Left ventricle myocardium superior (tissue), 1 donor: ENCODE measurements at regions not wholly inside any gene's neighbourhood (a gene's known extent, or its start where the extent isn't known, plus 50 kb on each side); places are given as distances from the start of the nearest gene placed in this dataset.
"Not testable (repeated sequence)": the region's sequence is repeated elsewhere in the genome, so short reads cannot be mapped to it uniquely, and the experiment has no call there.

Experiments used
- ATAC-seq: fragments of 200-7000 bp; cut with Tn5 transposase; one replicate; pipeline ENCODE4 v1.9.1; 2020; ENCODE audit warnings: mild to moderate bottlenecking, moderate library complexity
- DNase-seq: peaks from one replicate; pipeline ENCODE4 v3.0.0-alpha.2; 2020
- intact Hi-C: fragments of 100-400 bp; cut with micrococcal nuclease; formaldehyde crosslinking; loops from one replicate; pipeline ENCODE4 v1.11.0; 2022
- donor health status: DM: no; HTN: yes; CAD: no; lungs with severe emphysema.

DNA sequence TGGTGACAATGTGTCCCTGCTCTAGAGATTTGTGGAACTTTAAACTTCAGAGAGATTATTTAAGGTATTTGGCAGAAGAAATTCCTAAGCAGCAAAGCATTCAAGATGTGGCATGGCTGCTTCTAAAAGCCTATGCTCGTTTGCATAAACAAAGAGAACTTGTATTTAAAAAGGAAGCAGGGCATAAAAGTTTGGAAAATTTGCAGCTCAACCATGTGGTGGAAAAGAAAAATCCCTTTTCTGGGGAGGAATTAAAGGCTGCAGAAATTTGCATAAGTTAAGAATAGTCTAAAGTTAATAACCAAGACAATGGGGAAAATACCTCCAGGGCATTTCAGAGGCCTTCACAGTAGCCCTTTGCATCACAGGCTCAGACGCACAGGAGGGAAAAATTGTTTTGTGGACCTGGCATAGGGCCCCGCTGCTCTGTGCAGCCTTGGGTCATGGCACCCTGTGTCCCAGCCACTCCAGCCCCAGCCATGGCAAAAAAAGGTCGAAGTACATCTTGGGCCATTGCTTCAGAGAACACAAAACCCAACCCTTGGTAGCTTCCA, 1109.1 kb downstream of the OTOL1 start:
- intact Hi-C loops, result no loop called here
- no peak for ATAC-seq
- no peak for DNase-seq

DNA sequence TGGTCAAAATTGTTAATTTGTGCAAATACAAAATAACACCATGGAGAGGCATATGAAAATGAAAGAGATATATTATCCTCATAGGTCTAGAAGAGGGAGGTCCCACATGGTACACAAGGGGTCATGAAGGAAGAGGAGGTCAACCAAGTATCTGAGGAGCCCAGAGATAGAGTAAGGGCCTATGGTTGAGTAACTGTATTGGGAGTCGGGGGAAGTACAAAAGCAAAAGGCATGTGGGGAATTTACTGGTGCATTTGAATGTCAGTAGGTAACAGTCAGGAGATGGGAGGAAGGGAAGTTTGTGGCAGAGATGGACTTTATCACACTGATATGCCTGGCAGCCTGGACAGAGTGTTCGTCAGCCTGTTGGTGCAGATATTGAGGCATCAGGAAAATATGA, 1113.7 kb downstream of the OTOL1 start:
- ATAC-seq (no peak), DNase-seq (no peak)
- intact Hi-C loops, result no loop called here

DNA sequence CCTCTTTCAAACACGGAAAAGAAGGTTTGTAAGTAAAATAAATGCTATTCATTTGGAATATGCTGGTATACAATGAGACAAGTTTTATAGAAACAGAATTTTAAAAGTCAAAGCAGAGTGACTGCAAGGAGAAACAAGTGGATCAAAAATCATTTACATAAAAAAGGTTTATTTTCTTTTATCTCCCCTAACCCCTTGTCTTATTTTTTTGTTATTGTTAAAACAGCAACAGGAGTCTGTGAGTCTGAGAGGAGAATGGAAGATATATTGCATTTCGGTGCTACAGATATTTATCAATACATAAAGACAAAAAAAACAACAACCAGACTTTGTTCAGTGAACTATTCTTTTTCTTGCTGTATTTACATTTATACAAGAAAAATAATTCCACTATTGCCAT, 1116.4 kb downstream of the OTOL1 start:
- DNase-seq (no peak), ATAC-seq (no peak)
- intact Hi-C loops, result no loop called here

DNA sequence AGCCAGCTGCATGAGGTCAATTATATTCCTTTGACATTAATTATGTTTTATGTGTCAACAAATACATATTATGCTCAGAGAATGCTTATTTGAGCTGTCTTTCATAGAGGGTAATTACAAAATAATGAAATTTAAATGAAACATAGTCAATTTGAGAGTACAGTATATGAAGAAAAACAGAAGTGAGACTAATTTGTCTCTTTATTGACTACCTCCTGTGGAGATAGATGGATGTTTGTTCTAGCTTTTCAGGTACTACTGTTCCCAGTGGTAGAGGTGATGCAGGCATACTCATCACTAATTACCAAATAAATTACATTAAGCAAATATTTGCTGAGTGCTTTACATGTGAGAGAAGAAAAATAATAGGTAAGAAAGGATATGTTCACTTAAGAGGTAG, 1129.6 kb downstream of the OTOL1 start:
- no peak for DNase-seq
- intact Hi-C loops, result no loop called here
- no peak for ATAC-seq

DNA sequence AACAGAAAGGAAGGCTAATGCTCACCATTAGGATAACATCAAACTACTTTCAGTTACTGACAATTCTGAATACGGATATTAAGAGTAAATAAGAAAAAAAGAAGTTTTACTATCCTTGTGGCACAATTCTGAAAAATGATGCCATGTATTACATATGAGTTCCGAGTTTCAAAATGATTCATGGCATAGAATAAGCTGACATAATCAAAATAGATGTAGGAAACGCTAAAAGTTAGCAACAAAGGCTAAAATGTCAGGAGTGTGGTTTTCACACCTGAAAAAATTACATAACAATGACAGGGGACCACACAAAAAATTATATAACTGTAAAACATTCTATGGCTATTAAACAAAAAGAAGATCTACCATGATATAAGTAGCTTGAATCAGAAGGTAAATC, 1131.9 kb downstream of the OTOL1 start:
- ATAC-seq (no peak), DNase-seq (no peak)
- intact Hi-C loops, result no loop called here

DNA sequence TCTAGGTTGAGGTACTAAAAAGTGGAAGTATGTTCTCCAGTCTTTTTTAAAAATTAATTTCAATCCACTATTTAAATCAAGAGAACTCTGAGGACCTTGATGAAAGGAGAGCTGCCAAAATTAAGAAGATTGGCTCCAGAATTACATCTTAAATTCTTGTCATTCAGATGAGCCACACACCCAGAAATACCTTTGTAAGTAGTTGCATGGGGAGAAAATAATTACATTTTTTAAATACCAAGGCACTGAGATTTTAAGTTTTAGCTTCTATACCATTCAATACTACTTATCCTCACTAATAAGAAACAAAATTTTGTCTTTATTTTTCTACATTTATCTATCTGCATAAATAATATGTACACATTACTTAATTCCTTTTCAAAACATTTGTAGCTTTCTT, 1132.8 kb downstream of the OTOL1 start:
- intact Hi-C loops, result no loop called here
- no peak for ATAC-seq
- no peak for DNase-seq

DNA sequence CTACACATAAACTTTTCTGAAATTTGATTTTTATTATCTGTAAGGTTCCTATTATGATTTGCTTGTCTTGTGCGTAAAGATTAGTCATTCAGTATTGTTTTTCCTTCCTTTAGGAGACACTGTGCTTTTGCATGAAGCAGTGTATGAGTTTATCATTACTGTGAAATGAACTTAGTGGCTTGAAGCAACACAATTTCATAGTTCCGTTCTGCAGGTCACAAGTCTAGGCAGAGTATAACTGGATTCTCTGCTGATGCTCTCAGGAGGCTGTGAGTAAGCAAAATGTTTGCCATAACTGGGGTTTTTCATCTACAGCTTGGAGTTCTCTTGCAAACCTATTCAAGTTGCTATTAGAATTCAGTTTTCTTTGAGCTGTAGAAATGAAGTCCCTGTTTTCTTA, 1136.1 kb downstream of the OTOL1 start:
- ATAC-seq (no peak), DNase-seq (no peak)
- intact Hi-C loops, result no loop called here

DNA sequence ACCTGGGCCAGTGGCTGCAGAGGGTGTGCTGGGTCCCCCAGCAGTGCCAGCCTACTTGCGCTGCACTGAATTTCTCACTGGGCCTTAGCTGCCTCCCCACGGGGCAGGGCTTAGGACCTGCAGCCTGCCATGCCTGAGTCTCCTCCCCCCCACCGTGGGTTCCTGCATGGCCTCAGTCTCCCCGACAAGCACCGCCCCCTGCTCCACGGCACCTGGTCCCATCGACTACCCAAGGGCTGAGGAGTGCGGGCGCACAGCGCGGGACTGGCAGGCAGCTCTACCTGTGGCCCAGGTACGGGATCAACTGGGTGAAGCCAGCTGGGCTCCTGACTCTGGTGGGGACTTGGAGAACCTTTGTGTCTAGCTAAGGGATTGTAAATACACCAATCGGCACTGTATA, 1143.6 kb downstream of the OTOL1 start:
- intact Hi-C loops, ATAC-seq, DNase-seq: not testable (repeated sequence)

DNA sequence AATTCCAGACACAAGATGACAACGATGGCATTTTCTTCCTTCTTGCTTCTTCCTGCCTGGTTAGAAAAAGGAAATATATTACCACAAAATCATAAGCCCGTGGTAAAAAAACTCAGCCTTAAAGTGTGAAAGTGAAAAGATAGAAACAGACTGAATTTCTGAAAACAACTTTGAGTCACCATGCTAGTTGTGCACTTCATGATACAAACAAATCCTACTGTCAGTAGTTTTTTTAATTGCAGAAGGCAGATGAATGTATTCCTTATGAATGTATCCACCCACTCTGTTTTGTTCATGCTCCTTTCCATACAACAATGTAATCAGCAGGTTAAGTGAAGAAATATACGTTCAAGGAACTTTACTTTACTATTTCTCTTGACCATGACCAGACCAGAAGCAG, 1144.7 kb downstream of the OTOL1 start:
- ATAC-seq, result no peak
- no peak for DNase-seq
- intact Hi-C loops, result no loop called here

DNA sequence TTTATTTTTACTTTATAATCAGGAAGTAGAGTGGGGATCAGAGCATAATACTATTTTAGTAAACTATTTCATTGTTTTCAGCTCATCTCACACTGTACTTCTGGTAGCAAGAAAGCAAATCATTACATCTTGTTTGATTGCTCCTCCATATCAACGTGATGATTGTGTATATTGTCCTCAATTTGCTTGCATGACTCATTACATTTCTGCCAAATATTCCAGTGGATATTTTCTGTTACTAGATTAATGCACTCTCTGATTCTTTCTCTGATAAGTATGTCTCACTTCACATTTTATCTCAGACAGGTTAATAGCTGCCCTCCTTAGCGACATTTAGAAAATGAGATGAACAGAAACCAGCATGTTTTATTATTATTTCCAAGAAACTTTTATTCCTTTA, 1145.3 kb downstream of the OTOL1 start:
- DNase-seq (no peak), ATAC-seq (no peak)
- intact Hi-C loops, result no loop called here

DNA sequence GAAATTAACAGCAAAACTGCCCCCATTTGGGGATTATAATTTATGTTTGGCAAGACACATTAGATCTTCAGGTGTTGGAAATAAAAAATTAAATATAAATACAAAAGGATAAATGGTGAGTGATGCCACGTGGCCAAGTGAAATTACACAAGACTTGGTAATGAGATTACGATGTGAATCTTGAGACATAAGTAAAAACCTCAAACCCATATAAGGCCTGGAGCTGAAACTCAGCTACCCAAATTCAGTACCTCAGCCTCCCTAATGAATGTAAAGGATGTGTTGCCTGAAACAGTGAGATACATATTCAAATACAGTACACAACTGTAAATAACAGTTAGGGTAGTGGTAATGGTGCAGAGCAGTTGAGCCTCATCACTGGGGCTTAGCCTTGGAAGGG, 1146.6 kb downstream of the OTOL1 start:
- intact Hi-C loops, result no loop called here
- no peak for ATAC-seq
- no peak for DNase-seq

DNA sequence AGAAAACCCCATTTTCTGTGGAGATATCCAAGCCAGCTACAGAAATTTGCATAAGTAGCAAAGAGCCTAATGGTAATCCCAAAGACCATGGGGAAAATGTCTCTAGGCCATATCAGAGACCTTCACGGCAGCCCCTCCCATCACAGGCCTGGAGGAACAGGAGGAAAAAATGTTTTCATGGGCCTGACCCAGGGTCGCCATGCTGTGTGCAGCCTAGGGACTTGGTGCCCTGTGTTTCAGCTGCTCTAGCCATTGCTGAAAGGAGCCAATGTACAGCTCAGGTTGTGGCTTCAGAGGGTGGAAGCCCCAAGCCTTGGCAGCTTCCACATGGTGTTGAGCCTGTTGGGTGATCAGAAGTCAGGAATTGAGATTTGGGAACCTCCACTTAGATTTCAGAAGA, 1150.7 kb downstream of the OTOL1 start:
- no peak for DNase-seq
- intact Hi-C loops, result no loop called here
- no peak for ATAC-seq

DNA sequence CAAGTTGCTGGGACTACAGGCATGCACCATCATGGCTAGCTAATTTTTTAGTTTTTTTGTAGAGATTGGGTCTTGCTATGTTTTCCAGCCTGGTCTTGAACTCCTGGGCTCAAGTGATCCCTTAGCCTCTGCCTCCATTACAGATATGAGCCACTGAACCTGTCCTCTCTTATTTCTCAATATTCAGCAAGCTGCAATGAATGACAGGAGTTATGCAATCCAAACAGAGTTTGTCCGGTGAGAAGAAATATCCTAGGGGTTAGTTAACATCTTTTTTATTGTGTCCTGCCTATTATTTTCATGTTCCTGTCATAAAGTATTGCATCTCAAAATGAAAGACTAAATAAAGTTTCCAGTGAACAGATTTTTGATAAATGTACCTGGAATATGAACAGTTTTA, 1161.4 kb downstream of the OTOL1 start:
- intact Hi-C loops, result no loop called here
- DNase-seq (no peak), ATAC-seq (no peak)

DNA sequence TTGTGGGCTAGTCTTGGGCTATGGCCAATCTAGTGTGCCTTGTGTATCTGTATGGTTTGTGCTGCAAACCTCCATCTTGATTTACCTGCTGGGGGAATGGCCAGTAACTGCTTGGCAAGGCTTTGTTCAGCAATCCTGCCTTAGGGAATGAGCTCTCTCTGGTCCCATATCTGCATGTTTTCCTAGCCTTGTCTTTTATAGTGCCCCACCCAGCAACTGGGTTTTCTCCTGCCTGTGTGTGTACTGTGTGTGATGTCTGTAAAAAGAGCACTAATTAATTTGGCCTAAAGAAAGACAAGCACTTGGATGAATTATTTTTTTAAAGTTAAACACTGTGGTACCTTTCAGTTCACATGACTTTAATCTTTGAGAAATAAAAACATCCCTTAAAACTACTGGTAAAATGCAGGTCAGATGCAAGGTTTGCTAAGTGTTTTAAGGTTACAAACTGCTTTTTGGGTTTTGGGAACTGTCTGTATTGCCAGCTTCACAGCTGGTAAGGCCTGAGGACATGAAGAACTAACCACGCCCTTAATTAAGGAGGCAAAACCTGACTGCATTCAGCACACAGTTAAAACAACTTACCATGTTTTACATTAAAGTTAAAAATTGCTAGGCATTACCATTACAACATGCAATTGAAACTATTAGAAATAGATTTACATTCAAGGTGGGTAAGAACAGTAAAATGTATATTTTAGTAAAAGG, 1169.2 kb downstream of the OTOL1 start:
- DNase-seq, result no peak
- intact Hi-C loops, result no loop called here
- ATAC-seq, result no peak

DNA sequence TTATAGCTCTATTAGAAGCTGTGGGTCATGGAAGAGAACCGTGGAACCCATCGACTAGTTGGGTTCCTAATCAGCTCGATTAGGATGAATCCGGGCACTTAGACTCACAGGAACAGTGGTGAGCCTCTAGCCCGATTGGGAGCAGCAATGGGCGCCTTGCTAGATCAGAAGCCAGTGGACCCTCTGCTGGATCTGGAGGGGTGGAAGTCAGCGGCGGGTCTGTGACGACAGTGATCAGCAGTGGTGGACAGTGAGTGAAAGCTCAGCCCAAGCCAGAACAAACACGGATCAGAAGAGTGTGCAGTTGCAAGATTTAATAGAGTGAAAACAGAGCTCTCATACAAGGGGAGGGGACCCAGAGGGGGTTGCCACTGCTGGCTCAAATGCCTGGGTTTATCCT, 1170.2 kb downstream of the OTOL1 start:
- DNase-seq, result no peak
- intact Hi-C loops, result no loop called here
- ATAC-seq, result no peak

DNA sequence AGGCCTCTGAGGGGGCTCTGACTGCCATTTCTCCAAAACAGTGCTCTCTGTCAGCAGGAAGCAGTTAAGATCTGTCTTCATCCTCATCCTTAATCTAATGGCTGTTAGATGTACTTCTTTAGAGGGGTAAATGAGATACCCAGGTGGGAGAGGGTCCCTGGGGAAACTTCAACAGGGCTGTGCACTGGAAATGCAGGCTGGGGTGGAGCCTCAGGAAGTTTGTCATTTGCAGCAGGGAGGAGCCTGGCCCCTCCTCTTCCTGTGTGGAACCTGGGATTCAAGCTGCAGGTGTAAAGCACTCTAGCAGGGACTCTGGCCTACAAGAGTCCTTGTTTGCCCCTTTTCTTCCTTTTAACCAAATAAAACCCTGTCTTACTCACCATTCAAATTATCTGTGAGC, 1173.6 kb downstream of the OTOL1 start:
- ATAC-seq (no peak), DNase-seq (no peak)
- intact Hi-C loops, result no loop called here

DNA sequence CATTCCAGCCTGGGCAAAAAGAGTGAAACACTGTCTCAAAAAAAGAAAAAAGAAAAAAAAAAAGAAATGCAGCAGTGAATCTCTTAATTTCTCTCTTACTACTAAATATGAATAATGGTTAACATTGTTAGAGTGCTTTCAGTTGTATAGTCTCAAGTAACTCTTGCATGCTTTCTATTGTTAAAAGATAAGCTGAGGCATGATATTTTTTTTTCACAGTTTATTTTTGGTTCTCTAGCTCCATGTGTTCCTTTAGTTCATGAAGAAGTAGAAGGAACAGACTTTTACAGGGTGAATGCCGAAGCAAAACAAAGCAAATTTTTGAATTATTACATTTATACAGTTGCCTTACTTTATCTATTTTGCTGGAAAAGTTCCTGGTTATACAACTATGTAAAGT, 1180.9 kb downstream of the OTOL1 start:
- intact Hi-C loops, result no loop called here
- no peak for DNase-seq
- ATAC-seq, result peak; percentile 70

DNA sequence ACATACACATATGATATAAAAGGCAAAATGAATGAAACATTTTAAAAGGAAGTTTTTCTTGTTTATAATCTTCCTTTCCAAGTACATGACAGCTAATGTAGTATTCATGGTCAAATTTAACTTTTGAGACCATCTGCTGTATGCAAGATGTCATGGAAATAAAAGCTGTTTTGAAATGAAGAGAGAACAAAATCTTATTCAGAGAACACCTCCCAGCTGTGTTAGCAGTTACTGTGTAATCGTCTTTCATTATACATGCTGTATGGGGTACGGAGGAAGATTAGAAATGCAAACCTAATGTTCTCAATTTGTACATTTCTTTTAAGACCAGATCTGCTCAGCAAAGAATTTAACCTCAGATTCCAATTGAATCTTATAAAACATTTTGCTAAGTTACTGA, 1182.3 kb downstream of the OTOL1 start:
- DNase-seq (no peak), ATAC-seq (no peak)
- intact Hi-C loops, result no loop called here

DNA sequence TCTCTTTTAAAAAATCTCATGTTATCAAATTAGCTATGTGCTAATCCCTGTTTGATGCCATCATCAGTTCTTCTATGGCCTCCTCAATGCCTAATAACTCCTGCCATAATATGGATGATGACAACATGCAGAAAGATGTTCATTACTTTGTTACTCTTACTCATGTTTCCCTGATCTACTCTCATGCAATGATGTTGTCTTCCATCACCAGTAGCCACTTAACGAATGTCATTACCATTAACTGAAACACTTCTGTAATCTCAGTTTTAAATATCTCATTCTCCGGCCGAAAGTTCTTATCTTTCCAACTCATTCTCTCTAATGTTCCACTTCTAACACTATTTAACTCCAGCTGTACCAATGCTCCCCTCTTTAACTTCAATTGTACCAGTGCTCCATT, 1187.7 kb downstream of the OTOL1 start:
- intact Hi-C loops, result no loop called here
- DNase-seq (no peak), ATAC-seq (peak; percentile 26)

DNA sequence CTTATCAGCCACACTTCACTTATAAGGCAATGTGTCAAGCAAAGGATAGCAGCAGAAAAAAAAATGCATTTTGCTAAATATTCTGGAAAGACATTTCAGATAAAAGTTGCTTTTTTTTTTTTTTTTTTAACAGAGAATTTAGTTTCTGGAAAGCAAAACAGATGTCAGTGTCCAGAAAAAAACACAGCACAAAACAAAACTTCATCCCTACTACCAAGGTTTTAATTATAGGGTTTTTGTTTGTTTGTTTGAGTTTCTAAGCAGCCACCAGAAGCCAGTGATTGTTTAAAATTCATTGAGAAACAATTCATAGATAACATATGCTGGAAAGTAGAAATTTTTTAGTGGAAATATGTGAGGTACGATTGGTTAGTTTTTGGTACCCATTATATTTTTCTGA, 1202.7 kb downstream of the OTOL1 start:
- intact Hi-C loops, result no loop called here
- DNase-seq (no peak), ATAC-seq (no peak)

DNA sequence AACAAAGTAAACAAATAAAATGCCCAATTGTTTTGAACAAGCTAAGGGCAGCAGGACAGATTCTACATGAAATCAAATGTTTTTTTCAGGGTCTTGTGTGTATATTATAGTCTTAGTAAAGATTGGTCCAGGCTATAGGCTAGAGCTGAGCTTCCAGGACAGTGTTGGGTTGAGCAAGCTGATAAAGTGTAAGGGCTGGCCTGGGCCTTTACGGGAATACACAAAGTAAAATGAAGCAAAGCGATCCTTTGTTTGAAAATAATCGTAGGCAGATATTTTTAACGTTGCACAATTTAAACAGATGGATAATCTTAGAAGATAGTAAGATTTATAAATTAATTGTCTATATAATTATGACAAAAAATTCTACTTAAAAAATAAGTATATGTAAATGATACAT, 1204.6 kb downstream of the OTOL1 start:
- intact Hi-C loops, result no loop called here
- no peak for DNase-seq
- ATAC-seq, result no peak
